ENCODE measurements at regions not wholly inside any gene's neighbourhood (a gene's known extent, or its start where the extent isn't known, plus 50 kb on each side); places are given as distances from the start of the nearest gene placed in this dataset.

DNA sequence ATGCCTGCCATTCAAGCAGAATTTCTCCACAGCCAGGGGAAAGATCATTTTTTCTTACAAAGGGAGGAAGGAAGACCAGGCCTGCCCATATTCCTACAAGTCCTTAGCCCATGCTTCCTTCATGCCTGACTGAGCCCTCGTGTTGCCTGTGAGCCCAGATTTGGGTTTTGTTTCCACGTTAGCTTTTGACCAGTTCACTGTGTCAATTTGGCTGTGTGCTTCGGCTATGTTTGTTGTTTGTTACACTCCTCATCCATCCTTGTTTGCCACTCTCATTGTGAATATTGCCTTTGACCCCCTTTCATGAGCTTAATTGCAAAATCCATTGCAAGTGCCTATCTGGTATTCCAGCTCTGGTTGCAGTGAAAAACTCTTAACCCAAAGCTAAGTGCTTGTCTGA, 84.7 kb upstream of the RIOK2 start:
- TF ChIP-seq, protein P1, sequence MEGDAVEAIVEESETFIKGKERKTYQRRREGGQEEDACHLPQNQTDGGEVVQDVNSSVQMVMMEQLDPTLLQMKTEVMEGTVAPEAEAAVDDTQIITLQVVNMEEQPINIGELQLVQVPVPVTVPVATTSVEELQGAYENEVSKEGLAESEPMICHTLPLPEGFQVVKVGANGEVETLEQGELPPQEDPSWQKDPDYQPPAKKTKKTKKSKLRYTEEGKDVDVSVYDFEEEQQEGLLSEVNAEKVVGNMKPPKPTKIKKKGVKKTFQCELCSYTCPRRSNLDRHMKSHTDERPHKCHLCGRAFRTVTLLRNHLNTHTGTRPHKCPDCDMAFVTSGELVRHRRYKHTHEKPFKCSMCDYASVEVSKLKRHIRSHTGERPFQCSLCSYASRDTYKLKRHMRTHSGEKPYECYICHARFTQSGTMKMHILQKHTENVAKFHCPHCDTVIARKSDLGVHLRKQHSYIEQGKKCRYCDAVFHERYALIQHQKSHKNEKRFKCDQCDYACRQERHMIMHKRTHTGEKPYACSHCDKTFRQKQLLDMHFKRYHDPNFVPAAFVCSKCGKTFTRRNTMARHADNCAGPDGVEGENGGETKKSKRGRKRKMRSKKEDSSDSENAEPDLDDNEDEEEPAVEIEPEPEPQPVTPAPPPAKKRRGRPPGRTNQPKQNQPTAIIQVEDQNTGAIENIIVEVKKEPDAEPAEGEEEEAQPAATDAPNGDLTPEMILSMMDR (conservative IDR thresholded peaks at IDR 0.05; ENCODE audit: low read depth, low read length), result no peak
- TF ChIP-seq EZH2 (IDR thresholded peaks at IDR 0.05; ENCODE audit: borderline replicate concordance, low read depth, low read length, poor library complexity, severe bottlenecking), result no peak
- CTCF ChIA-PET, result no interaction called here

DNA sequence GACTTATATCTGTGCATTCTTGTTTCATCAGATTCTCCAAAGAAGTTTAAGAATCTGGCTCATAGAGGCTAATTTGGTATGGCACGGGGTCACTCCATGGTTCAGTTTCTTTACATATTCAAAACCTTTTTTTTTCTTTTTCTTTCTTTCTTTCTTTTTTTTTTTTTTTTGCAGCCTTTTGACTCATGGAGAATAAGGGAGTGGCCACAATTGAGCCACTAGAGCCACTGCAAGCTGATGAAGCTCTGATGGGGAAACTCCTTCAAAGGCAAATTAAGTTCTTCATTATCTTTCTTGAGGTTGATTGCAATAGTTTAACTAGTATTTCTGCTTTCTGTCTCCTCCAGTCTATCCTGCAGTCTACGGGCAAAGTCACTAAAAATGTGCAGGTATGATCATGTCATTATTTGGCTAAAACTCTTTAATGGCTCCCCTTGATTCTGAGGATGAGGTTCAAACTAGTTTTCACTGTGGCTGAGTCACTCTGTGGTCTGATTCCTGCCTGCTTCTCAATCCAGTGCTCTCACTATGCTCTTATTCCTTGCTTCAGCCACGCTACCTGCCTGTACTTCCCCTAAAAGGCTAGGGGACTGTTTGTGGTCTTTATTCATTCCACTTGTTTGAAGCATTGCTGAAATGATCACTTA, 93.5 kb upstream of the RIOK2 start:
- no peaks in the 10 kb centered on the region for H3K36me3 ChIP-seq (ENCODE audit: insufficient read depth, low read length, poor library complexity, severe bottlenecking)
- no TSS peak for BruUV-seq (replicated peaks)
- POLR2A ChIA-PET (ENCODE audit: low non-redundant PET), result no interaction called here
- no peaks in the 10 kb centered on the region for H3K9me3 ChIP-seq (ENCODE audit: low read depth, low read length, poor library complexity, severe bottlenecking)
- H3K4me3 ChIP-seq (ENCODE audit: low read depth, low read length, poor library complexity, severe bottlenecking), result no peak overlapping the region
- H3K27me3 ChIP-seq (replicated peaks; ENCODE audit: insufficient read depth, low read depth, low read length, poor library complexity), result no peaks in the 10 kb centered on the region
- no peak for TF ChIP-seq EZH2 (IDR thresholded peaks at IDR 0.05; ENCODE audit: borderline replicate concordance, low read depth, low read length, poor library complexity, severe bottlenecking)
- TF ChIP-seq, protein P1 (conservative IDR thresholded peaks at IDR 0.05; ENCODE audit: low read depth, low read length), result no peak
- intact Hi-C loops (cut with micrococcal nuclease; ENCODE audit: unreplicated experiment), result no loop called here
- H3K4me1 ChIP-seq (ENCODE audit: insufficient read depth, low read length, poor library complexity, severe bottlenecking), result no peaks in the 10 kb centered on the region
- DNase-seq (ENCODE audit: low spot score), result no peak
- CTCF ChIA-PET, result no interaction called here
- H3K27ac ChIP-seq (ENCODE audit: low read depth, low read length, poor library complexity, severe bottlenecking), result no peak overlapping the region

More for the DNA sequence above, 84.7 kb upstream of the RIOK2 start:
- H3K27ac ChIP-seq (ENCODE audit: low read depth, low read length, poor library complexity, severe bottlenecking), result no peak overlapping the region
- H3K4me3 ChIP-seq (ENCODE audit: low read depth, low read length, poor library complexity, severe bottlenecking), result no peak overlapping the region
- H3K9me3 ChIP-seq (ENCODE audit: low read depth, low read length, poor library complexity, severe bottlenecking), result no peaks in the 10 kb centered on the region
- H3K4me1 ChIP-seq (ENCODE audit: insufficient read depth, low read length, poor library complexity, severe bottlenecking), result no peaks in the 10 kb centered on the region
- H3K27me3 ChIP-seq (replicated peaks; ENCODE audit: insufficient read depth, low read depth, low read length, poor library complexity), result no peaks in the 10 kb centered on the region
- H3K36me3 ChIP-seq (ENCODE audit: insufficient read depth, low read length, poor library complexity, severe bottlenecking), result no peaks in the 10 kb centered on the region
- intact Hi-C loops (cut with micrococcal nuclease; ENCODE audit: unreplicated experiment), result no loop called here
- no TSS peak for BruUV-seq (replicated peaks)
- POLR2A ChIA-PET (ENCODE audit: low non-redundant PET), result no interaction called here
- no peak for DNase-seq (ENCODE audit: low spot score)

DNA sequence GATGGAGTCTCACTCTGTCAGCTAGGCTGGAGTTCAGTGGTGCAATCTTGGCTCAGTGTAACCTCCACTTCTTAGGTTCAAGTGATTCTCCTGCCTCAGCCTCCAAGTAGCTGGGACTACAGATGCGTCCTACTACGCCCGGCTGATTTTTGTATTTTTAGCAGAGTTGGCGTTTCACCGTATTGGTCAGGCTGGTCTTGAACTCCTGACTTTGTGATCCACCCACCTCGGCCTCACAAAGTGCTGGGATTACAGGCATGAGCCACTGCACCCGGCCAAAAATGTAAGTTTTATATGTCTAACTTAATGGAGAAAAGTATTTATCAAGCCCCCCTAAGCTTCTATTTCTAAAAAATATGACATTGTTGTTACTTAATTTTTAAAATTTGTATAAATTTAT, 98.2 kb upstream of the RIOK2 start:
- POLR2A ChIA-PET (ENCODE audit: low non-redundant PET), result no interaction called here
- CTCF ChIA-PET, result no interaction called here

More for the DNA sequence above, 98.2 kb upstream of the RIOK2 start:
- DNase-seq (ENCODE audit: low spot score), result no peak
- H3K36me3 ChIP-seq (ENCODE audit: insufficient read depth, low read length, poor library complexity, severe bottlenecking), result no peaks in the 10 kb centered on the region
- no peak overlapping the region for H3K4me3 ChIP-seq (ENCODE audit: low read depth, low read length, poor library complexity, severe bottlenecking)
- intact Hi-C loops (cut with micrococcal nuclease; ENCODE audit: unreplicated experiment), result no loop called here
- no peaks in the 10 kb centered on the region for H3K27me3 ChIP-seq (replicated peaks; ENCODE audit: insufficient read depth, low read depth, low read length, poor library complexity)
- no peaks in the 10 kb centered on the region for H3K9me3 ChIP-seq (ENCODE audit: low read depth, low read length, poor library complexity, severe bottlenecking)
- no peak overlapping the region for H3K27ac ChIP-seq (ENCODE audit: low read depth, low read length, poor library complexity, severe bottlenecking)
- no TSS peak for BruUV-seq (replicated peaks)
- TF ChIP-seq EZH2 (IDR thresholded peaks at IDR 0.05; ENCODE audit: borderline replicate concordance, low read depth, low read length, poor library complexity, severe bottlenecking), result no peak
- TF ChIP-seq, protein P1 (conservative IDR thresholded peaks at IDR 0.05; ENCODE audit: low read depth, low read length), result no peak
- no peaks in the 10 kb centered on the region for H3K4me1 ChIP-seq (ENCODE audit: insufficient read depth, low read length, poor library complexity, severe bottlenecking)
